ENCODE measurements at regions not wholly inside any gene's neighbourhood (a gene's known extent, or its start where the extent isn't known, plus 50 kb on each side); places are given as distances from the start of the nearest gene placed in this dataset.

- H3K23ac ChIP-seq (ENCODE audit: low read length in 2 of 2), result no peak overlapping the region
- H3K4ac ChIP-seq (ENCODE audit: low read depth in 1 of 2, low read length in 2 of 2), result no peak overlapping the region
- DNase-seq, result no peak
- 75% methylated on average over 4 of the region's 4 CpGs for WGBS
- H3K14ac ChIP-seq (ENCODE audit: low read length in 2 of 2), result no peak overlapping the region
- H4K91ac ChIP-seq (ENCODE audit: low read length), result no peak overlapping the region
- no peaks in the 10 kb centered on the region for H3K79me1 ChIP-seq (replicated peaks; ENCODE audit: low read length, poor library complexity, severe bottlenecking)
- H2BK12ac ChIP-seq (ENCODE audit: low read length in 2 of 2), result no peak overlapping the region
- no peak overlapping the region for H3K4me3 ChIP-seq (ENCODE audit: insufficient read depth in 1 of 2, low read depth in 1 of 2, low read length in 2 of 2)
- H4K8ac ChIP-seq (ENCODE audit: low read length), result no peak overlapping the region
- no peak overlapping the region for H3K9ac ChIP-seq (ENCODE audit: low read length)
- no peak overlapping the region for H2BK5ac ChIP-seq (ENCODE audit: low read depth, low read length, poor library complexity, severe bottlenecking)
- no peaks in the 10 kb centered on the region for H3K9me3 ChIP-seq (ENCODE audit: control insufficient read depth, low read length)
- peaks cover 2% of the 10 kb centered on the region for H3K4me1 ChIP-seq (ENCODE audit: control insufficient read depth, insufficient read depth, low read depth, low read length)
- no peak overlapping the region for H2AFZ ChIP-seq (ENCODE audit: low read depth, low read length)
- peaks cover 0 to 2% of the 10 kb centered on the region in 2 experiments for H3K36me3 ChIP-seq (ENCODE audit: control insufficient read depth in 1 of 2, insufficient read depth in 2 of 2, low read depth in 1 of 2, low read length in 2 of 2)
- no peak overlapping the region for H3K18ac ChIP-seq (ENCODE audit: low read depth in 1 of 2, low read length in 2 of 2)
- no peak overlapping the region for H3K27ac ChIP-seq (ENCODE audit: low read length, poor library complexity, severe bottlenecking)
- no peaks in the 10 kb centered on the region for H3K27me3 ChIP-seq (ENCODE audit: control insufficient read depth in 1 of 2, insufficient read depth in 1 of 2, low read length in 2 of 2)
- no peak overlapping the region for H3K4me2 ChIP-seq (ENCODE audit: low read length, poor library complexity, severe bottlenecking)
- no peak overlapping the region for H2BK120ac ChIP-seq (ENCODE audit: low read depth, low read length)
- no peak overlapping the region for H2AK5ac ChIP-seq (ENCODE audit: low read length, severe bottlenecking)
- no peak overlapping the region for H2BK15ac ChIP-seq (ENCODE audit: low read depth, poor library complexity, severe bottlenecking)
Measured at GRCh38 chr3:145518639-145519038, 642.3 kb downstream of the PLOD2 start.

GRCh38 chr3:145519398-145520047, 641.5 kb downstream of the PLOD2 start:
- peaks cover 2% of the 10 kb centered on the region for H3K4me1 ChIP-seq (ENCODE audit: control insufficient read depth, insufficient read depth, low read depth, low read length)
- no peak overlapping the region for H3K23ac ChIP-seq (ENCODE audit: low read length in 2 of 2)
- no peak overlapping the region for H4K91ac ChIP-seq (ENCODE audit: low read length)
- H3K4me2 ChIP-seq (ENCODE audit: low read length, poor library complexity, severe bottlenecking), result no peak overlapping the region
- no peak overlapping the region for H3K14ac ChIP-seq (ENCODE audit: low read length in 2 of 2)
- no peaks in the 10 kb centered on the region for H3K27me3 ChIP-seq (ENCODE audit: control insufficient read depth in 1 of 2, insufficient read depth in 1 of 2, low read length in 2 of 2)
- peaks cover 0 to 2% of the 10 kb centered on the region in 2 experiments for H3K36me3 ChIP-seq (ENCODE audit: control insufficient read depth in 1 of 2, insufficient read depth in 2 of 2, low read depth in 1 of 2, low read length in 2 of 2)
- H2AK5ac ChIP-seq (ENCODE audit: low read length, severe bottlenecking), result no peak overlapping the region
- H3K27ac ChIP-seq (ENCODE audit: low read length, poor library complexity, severe bottlenecking), result no peak overlapping the region
- no peak overlapping the region for H2BK15ac ChIP-seq (ENCODE audit: low read depth, poor library complexity, severe bottlenecking)
- no peak overlapping the region for H3K18ac ChIP-seq (ENCODE audit: low read depth in 1 of 2, low read length in 2 of 2)
- H3K9me3 ChIP-seq (ENCODE audit: control insufficient read depth, low read length), result no peaks in the 10 kb centered on the region
- no peak overlapping the region for H3K4ac ChIP-seq (ENCODE audit: low read depth in 1 of 2, low read length in 2 of 2)
- no peak overlapping the region for H2AFZ ChIP-seq (ENCODE audit: low read depth, low read length)
- no peak for DNase-seq
- H3K9ac ChIP-seq (ENCODE audit: low read length), result no peak overlapping the region
- WGBS, result 84% methylated on average over 6 of the region's 6 CpGs
- H3K4me3 ChIP-seq (ENCODE audit: insufficient read depth in 1 of 2, low read depth in 1 of 2, low read length in 2 of 2), result no peak overlapping the region
- H3K79me1 ChIP-seq (replicated peaks; ENCODE audit: low read length, poor library complexity, severe bottlenecking), result no peaks in the 10 kb centered on the region
- H2BK120ac ChIP-seq (ENCODE audit: low read depth, low read length), result no peak overlapping the region
- H4K8ac ChIP-seq (ENCODE audit: low read length), result no peak overlapping the region
- H2BK12ac ChIP-seq (ENCODE audit: low read length in 2 of 2), result no peak overlapping the region
- no peak overlapping the region for H2BK5ac ChIP-seq (ENCODE audit: low read depth, low read length, poor library complexity, severe bottlenecking)

GRCh38 chr3:145522179-145522578, 638.8 kb downstream of the PLOD2 start:
- Histone ChIP-seq H3K23ac (ENCODE audit: low read length in 2 of 2) (no peak overlapping the region), H2AFZ (ENCODE audit: low read depth, low read length) (no peak overlapping the region), H2BK120ac (ENCODE audit: low read depth, low read length) (no peak overlapping the region)

GRCh38 chr3:145522893-145523651, 637.9 kb downstream of the PLOD2 start:
- WGBS, result 88% methylated on average over 3 of the region's 4 CpGs
- no peak overlapping the region for H4K8ac ChIP-seq (ENCODE audit: low read length)
- H3K4ac ChIP-seq (ENCODE audit: low read depth in 1 of 2, low read length in 2 of 2), result no peak overlapping the region
- H3K36me3 ChIP-seq (ENCODE audit: control insufficient read depth in 1 of 2, insufficient read depth in 2 of 2, low read depth in 1 of 2, low read length in 2 of 2), result peaks cover 0 to 2% of the 10 kb centered on the region in 2 experiments
- H2AK5ac ChIP-seq (ENCODE audit: low read length, severe bottlenecking), result no peak overlapping the region
- no peak overlapping the region for H3K4me3 ChIP-seq (ENCODE audit: insufficient read depth in 1 of 2, low read depth in 1 of 2, low read length in 2 of 2)
- no peak overlapping the region for H2BK5ac ChIP-seq (ENCODE audit: low read depth, low read length, poor library complexity, severe bottlenecking)
- no peak overlapping the region for H3K4me2 ChIP-seq (ENCODE audit: low read length, poor library complexity, severe bottlenecking)
- no peaks in the 10 kb centered on the region for H3K9me3 ChIP-seq (ENCODE audit: control insufficient read depth, low read length)
- H3K18ac ChIP-seq (ENCODE audit: low read depth in 1 of 2, low read length in 2 of 2), result no peak overlapping the region
- H2BK12ac ChIP-seq (ENCODE audit: low read length in 2 of 2), result no peak overlapping the region
- H3K79me1 ChIP-seq (replicated peaks; ENCODE audit: low read length, poor library complexity, severe bottlenecking), result no peaks in the 10 kb centered on the region
- H3K9ac ChIP-seq (ENCODE audit: low read length), result no peak overlapping the region
- no peak overlapping the region for H3K23ac ChIP-seq (ENCODE audit: low read length in 2 of 2)
- no peaks in the 10 kb centered on the region for H3K27me3 ChIP-seq (ENCODE audit: control insufficient read depth in 1 of 2, insufficient read depth in 1 of 2, low read length in 2 of 2)
- H2BK15ac ChIP-seq (ENCODE audit: low read depth, poor library complexity, severe bottlenecking), result no peak overlapping the region
- no peak overlapping the region for H3K14ac ChIP-seq (ENCODE audit: low read length in 2 of 2)
- H2BK120ac ChIP-seq (ENCODE audit: low read depth, low read length), result no peak overlapping the region
- no peak overlapping the region for H2AFZ ChIP-seq (ENCODE audit: low read depth, low read length)
- DNase-seq, result no peak
- no peak overlapping the region for H4K91ac ChIP-seq (ENCODE audit: low read length)
- peaks cover 2% of the 10 kb centered on the region for H3K4me1 ChIP-seq (ENCODE audit: control insufficient read depth, insufficient read depth, low read depth, low read length)
- no peak overlapping the region for H3K27ac ChIP-seq (ENCODE audit: low read length, poor library complexity, severe bottlenecking)

More at GRCh38 chr3:145522179-145522578, 638.8 kb downstream of the PLOD2 start:
- Histone ChIP-seq H2BK15ac (ENCODE audit: low read depth, poor library complexity, severe bottlenecking) (no peak overlapping the region), H3K9ac (ENCODE audit: low read length) (no peak overlapping the region), H3K4ac (ENCODE audit: low read depth in 1 of 2, low read length in 2 of 2) (no peak overlapping the region), H3K4me1 (ENCODE audit: control insufficient read depth, insufficient read depth, low read depth, low read length) (peaks cover 2% of the 10 kb centered on the region), H2AK5ac (ENCODE audit: low read length, severe bottlenecking) (no peak overlapping the region), H3K9me3 (ENCODE audit: control insufficient read depth, low read length) (no peaks in the 10 kb centered on the region), H3K27me3 (ENCODE audit: control insufficient read depth in 1 of 2, insufficient read depth in 1 of 2, low read length in 2 of 2) (no peaks in the 10 kb centered on the region), H3K27ac (ENCODE audit: low read length, poor library complexity, severe bottlenecking) (no peak overlapping the region), H4K8ac (ENCODE audit: low read length) (no peak overlapping the region), H2BK12ac (ENCODE audit: low read length in 2 of 2) (no peak overlapping the region), H3K18ac (ENCODE audit: low read depth in 1 of 2, low read length in 2 of 2) (peak overlapping the region in 1 of 2 experiments; percentile 28), H4K91ac (ENCODE audit: low read length) (peak overlapping the region; percentile 30), H2BK5ac (ENCODE audit: low read depth, low read length, poor library complexity, severe bottlenecking) (no peak overlapping the region), H3K4me2 (ENCODE audit: low read length, poor library complexity, severe bottlenecking) (no peak overlapping the region), H3K36me3 (ENCODE audit: control insufficient read depth in 1 of 2, insufficient read depth in 2 of 2, low read depth in 1 of 2, low read length in 2 of 2) (peaks cover 0 to 2% of the 10 kb centered on the region in 2 experiments), H3K4me3 (ENCODE audit: insufficient read depth in 1 of 2, low read depth in 1 of 2, low read length in 2 of 2) (peak overlapping the region in 1 of 2 experiments; percentile 3), H3K79me1 (replicated peaks; ENCODE audit: low read length, poor library complexity, severe bottlenecking) (no peaks in the 10 kb centered on the region), H3K14ac (ENCODE audit: low read length in 2 of 2) (peak overlapping the region in 1 of 2 experiments; percentile 26)
- no peak for DNase-seq
